Calu3 (cell line): ENCODE measurements at regions not wholly inside any gene's neighbourhood (a gene's known extent, or its start where the extent isn't known, plus 50 kb on each side); places are given as distances from the start of the nearest gene placed in this dataset.

Experiments used
- BruUV-seq: library from RNA; stranded (reverse); fragments of 400-500 nt; replicated peaks from 2 replicates; lab custom pipeline; 2021; lab: Mats Ljungman, UMichigan
- CTCF ChIA-PET: fragments of 300-600 bp; sonication (Branson Sonifier 250); formaldehyde crosslinking; loops from one replicate; lab custom pipeline; 2022; ENCODE audit warnings: antibody characterized with exemption; lab: Charles Lee
- DNase-seq: peaks from one replicate; pipeline ENCODE4 v3.0.0; 2022
- H3K27ac Mint-ChIP-seq: one replicate; pipeline ENCODE4 v1.8.0; 2022; ENCODE audit warnings: mixed read lengths; ENCODE audit not compliant: unreplicated experiment
- H3K27me3 Mint-ChIP-seq: one replicate; pipeline ENCODE4 v1.8.0; 2022; ENCODE audit warnings: mixed read lengths; ENCODE audit not compliant: unreplicated experiment
- H3K36me3 Mint-ChIP-seq: one replicate; pipeline ENCODE4 v1.8.0; 2022; ENCODE audit warnings: mild to moderate bottlenecking, moderate library complexity, mixed read lengths; ENCODE audit not compliant: insufficient read depth, unreplicated experiment
- H3K4me1 Mint-ChIP-seq: one replicate; pipeline ENCODE4 v1.8.0; 2022; ENCODE audit warnings: mild to moderate bottlenecking, low read depth, mixed read lengths; ENCODE audit not compliant: unreplicated experiment
- H3K4me3 Mint-ChIP-seq: one replicate; pipeline ENCODE4 v1.8.0; 2022; ENCODE audit warnings: mild to moderate bottlenecking, low read depth, moderate library complexity, mixed read lengths; ENCODE audit not compliant: unreplicated experiment
- H3K9me3 Mint-ChIP-seq: one replicate; pipeline ENCODE4 v1.8.0; 2022; ENCODE audit warnings: low read depth, mixed read lengths; ENCODE audit not compliant: unreplicated experiment
- intact Hi-C: fragments of 100-400 bp; cut with micrococcal nuclease; formaldehyde crosslinking; loops from one replicate; pipeline ENCODE4 v1.10.0; 2022; ENCODE audit not compliant: unreplicated experiment
- TF ChIP-seq, protein P1 (sequence below): fragments of 200-600 bp; IDR thresholded peaks from one replicate; pipeline ENCODE4 v1.8.0; 2022; ENCODE audit warnings: antibody characterized with exemption; ENCODE audit not compliant: unreplicated experiment

DNA sequence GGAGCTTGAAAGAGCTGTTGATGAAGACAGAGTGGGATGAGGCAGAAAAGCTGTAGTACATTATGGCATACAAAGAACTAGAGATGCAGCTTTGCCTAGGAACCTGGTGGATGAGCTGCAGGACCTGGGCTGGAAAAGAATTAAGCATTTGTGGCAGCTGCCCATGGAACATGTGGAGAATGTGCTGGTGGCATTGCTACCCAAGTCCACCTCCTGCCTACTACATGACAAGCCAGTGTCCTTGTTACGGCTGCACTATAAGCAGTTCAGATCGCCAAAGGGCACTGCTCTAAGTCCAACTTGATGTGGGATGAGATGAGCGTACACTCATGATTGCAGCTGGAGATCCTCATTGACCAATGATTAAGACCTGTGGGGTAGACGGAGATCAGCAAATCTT is 81.1 kb upstream of the ADPGK start:
- no peak overlapping the region for H3K27ac Mint-ChIP-seq
- BruUV-seq = no TSS peak
- peaks cover 3% of the 10 kb centered on the region for H3K9me3 Mint-ChIP-seq
- CTCF ChIA-PET = no interaction called here
- peaks cover 92% of the 10 kb centered on the region for H3K27me3 Mint-ChIP-seq
- H3K4me3 Mint-ChIP-seq = no peak overlapping the region
- TF ChIP-seq, protein P1, sequence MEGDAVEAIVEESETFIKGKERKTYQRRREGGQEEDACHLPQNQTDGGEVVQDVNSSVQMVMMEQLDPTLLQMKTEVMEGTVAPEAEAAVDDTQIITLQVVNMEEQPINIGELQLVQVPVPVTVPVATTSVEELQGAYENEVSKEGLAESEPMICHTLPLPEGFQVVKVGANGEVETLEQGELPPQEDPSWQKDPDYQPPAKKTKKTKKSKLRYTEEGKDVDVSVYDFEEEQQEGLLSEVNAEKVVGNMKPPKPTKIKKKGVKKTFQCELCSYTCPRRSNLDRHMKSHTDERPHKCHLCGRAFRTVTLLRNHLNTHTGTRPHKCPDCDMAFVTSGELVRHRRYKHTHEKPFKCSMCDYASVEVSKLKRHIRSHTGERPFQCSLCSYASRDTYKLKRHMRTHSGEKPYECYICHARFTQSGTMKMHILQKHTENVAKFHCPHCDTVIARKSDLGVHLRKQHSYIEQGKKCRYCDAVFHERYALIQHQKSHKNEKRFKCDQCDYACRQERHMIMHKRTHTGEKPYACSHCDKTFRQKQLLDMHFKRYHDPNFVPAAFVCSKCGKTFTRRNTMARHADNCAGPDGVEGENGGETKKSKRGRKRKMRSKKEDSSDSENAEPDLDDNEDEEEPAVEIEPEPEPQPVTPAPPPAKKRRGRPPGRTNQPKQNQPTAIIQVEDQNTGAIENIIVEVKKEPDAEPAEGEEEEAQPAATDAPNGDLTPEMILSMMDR = no peak
- DNase-seq = no peak
- H3K36me3 Mint-ChIP-seq = no peaks in the 10 kb centered on the region
- H3K4me1 Mint-ChIP-seq = no peaks in the 10 kb centered on the region
- intact Hi-C loops = no loop called here

DNA sequence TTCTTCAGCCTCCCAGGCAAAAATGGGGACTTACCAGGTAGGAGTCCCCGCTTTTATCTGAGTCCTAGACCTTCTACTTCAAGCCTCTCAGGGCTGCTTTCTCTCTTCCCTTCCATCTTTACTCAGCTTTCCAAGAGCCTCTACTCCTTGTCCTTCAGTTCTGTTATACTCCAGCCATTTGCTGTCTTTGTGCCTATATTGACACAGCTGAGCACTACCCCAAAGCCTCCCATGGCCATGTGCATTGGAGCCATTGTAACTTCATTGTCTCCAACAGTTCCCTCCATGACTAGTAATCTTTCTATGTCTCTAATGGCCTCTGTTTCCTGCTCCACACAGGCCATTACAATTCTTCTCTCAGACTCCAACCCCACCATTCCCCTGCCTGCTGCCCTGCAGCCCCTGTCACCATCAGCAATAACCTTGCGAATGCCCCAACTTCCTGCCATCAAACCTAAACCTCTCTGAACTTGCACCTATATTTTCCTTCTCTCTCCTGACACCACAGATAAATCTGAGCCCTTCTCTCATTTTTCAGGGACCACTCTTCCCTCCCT is 77.9 kb upstream of the ADPGK start:
- no peak overlapping the region for H3K27ac Mint-ChIP-seq
- H3K4me3 Mint-ChIP-seq = no peak overlapping the region
- no peak for DNase-seq
- peaks cover 3% of the 10 kb centered on the region for H3K9me3 Mint-ChIP-seq
- CTCF ChIA-PET = interaction anchor here (0.7 kb wide), 1 partner anchor 60 kb away, joined by 3 read pairs; no protein-coding TSS in a partner anchor
- no peaks in the 10 kb centered on the region for H3K36me3 Mint-ChIP-seq
- TF ChIP-seq, protein P1 = no peak
- intact Hi-C loops = no loop called here
- peaks cover 74% of the 10 kb centered on the region for H3K27me3 Mint-ChIP-seq
- no peaks in the 10 kb centered on the region for H3K4me1 Mint-ChIP-seq
- no TSS peak for BruUV-seq

DNA sequence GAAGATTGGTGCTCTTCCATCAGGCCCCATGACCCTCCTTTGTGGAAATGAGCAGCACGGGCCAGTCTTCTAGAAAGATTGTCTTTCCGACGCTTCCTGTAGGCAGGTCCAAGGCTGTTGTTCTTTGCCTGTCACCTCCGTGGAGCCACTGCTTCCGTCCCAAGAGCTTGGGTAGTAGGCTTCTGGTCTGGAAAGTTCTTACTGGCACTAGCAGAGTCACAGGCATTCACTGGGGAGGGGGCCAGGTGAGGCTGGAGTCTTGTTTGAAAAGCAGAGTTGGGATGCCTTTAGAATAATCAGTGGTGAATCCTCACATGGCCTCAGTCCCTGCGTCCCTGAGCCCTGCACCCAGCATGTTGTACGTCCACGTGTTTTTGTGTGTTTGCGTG is 76.2 kb upstream of the ADPGK start:
- intact Hi-C loops = no loop called here
- H3K27ac Mint-ChIP-seq = no peak overlapping the region
- CTCF ChIA-PET = no interaction called here
- TF ChIP-seq, protein P1 = no peak
- no peak overlapping the region for H3K4me3 Mint-ChIP-seq
- H3K27me3 Mint-ChIP-seq = peaks cover 71% of the 10 kb centered on the region
- no peaks in the 10 kb centered on the region for H3K4me1 Mint-ChIP-seq
- peaks cover 3% of the 10 kb centered on the region for H3K9me3 Mint-ChIP-seq
- H3K36me3 Mint-ChIP-seq = no peaks in the 10 kb centered on the region
- DNase-seq = no peak
- BruUV-seq = no TSS peak

DNA sequence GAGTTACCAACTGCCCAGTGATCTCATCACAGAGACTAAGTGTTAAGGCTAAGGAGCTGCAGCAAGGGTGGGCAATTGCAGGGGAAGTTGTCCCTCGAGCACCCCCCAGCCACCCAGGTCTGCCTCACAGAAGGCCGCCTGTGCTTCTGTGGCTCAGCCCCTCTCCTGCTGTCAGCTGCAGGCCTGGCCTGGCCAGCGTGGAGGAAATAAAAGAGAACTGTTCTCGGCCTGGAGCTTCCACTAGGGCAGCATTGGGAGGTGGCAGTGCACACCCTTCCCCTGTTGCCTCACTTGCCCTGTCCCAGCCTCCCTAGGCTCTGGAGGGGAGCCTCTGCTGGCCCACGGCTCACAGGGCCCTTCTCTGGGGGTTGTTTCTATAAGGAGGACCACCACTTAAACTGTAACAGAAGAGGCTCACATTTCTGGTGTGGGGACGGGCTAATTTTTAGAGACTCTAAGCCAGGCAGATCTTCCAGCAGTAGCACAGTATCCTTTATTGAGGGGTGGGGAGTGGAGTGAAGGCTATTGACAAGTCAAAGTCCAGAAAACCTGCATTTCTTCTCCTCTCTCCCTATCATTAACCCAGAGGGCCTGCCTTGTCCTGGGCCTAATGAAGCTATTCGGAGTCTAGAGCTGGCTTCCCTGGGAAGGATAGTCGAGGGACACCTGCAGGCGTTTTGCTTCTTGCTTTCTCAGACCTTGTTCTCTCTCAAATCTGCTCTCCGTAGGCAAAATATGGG is 75.6 kb upstream of the ADPGK start:
- Mint-ChIP-seq H3K27ac (no peak overlapping the region), H3K9me3 (peaks cover 3% of the 10 kb centered on the region), H3K4me3 (no peak overlapping the region), H3K4me1 (no peaks in the 10 kb centered on the region), H3K36me3 (no peaks in the 10 kb centered on the region), H3K27me3 (peaks cover 69% of the 10 kb centered on the region)
- intact Hi-C loops = no loop called here
- TF ChIP-seq, protein P1 = no peak
- no peak for DNase-seq
- BruUV-seq = no TSS peak
- CTCF ChIA-PET = no interaction called here
